ENCODE measurements at regions not wholly inside any gene's neighbourhood (a gene's known extent, or its start where the extent isn't known, plus 50 kb on each side); places are given as distances from the start of the nearest gene placed in this dataset.

- peak; percentile 42 for DNase-seq (ENCODE audit: low read depth)
- Histone ChIP-seq H3K27me3 (replicated peaks; ENCODE audit: control insufficient read depth, insufficient read depth, low read length) (no peaks in the 10 kb centered on the region), H3K4me3 (ENCODE audit: low read length) (peak overlapping the region; percentile 16), H3K36me3 (ENCODE audit: control insufficient read depth, insufficient read depth, low read length, severe bottlenecking) (no peaks in the 10 kb centered on the region), H3K4me1 (ENCODE audit: control insufficient read depth, insufficient read depth, low read length) (peaks cover 29% of the 10 kb centered on the region), H3K9ac (ENCODE audit: low read length) (peak overlapping the region; percentile 26), H3K9me3 (ENCODE audit: control insufficient read depth, low read length) (no peaks in the 10 kb centered on the region)
Observed at GRCh38 chr2:151028691-151029176, 232.9 kb downstream of the RBM43 start.

GRCh38 chr2:151027151-151027550, 234.5 kb downstream of the RBM43 start:
- H3K4me3 ChIP-seq (ENCODE audit: low read length) = no peak overlapping the region
- DNase-seq (ENCODE audit: low read depth) = no peak
- no peak overlapping the region for H3K9ac ChIP-seq (ENCODE audit: low read length)
- no peaks in the 10 kb centered on the region for H3K9me3 ChIP-seq (ENCODE audit: control insufficient read depth, low read length)
- H3K27me3 ChIP-seq (replicated peaks; ENCODE audit: control insufficient read depth, insufficient read depth, low read length) = no peaks in the 10 kb centered on the region
- no peaks in the 10 kb centered on the region for H3K36me3 ChIP-seq (ENCODE audit: control insufficient read depth, insufficient read depth, low read length, severe bottlenecking)
- peaks cover 21% of the 10 kb centered on the region for H3K4me1 ChIP-seq (ENCODE audit: control insufficient read depth, insufficient read depth, low read length)

GRCh38 chr2:151025816-151026215, 235.8 kb downstream of the RBM43 start:
- DNase-seq (ENCODE audit: low read depth) = no peak
- Histone ChIP-seq H3K9me3 (ENCODE audit: control insufficient read depth, low read length) (no peaks in the 10 kb centered on the region), H3K36me3 (ENCODE audit: control insufficient read depth, insufficient read depth, low read length, severe bottlenecking) (no peaks in the 10 kb centered on the region), H3K4me1 (ENCODE audit: control insufficient read depth, insufficient read depth, low read length) (peaks cover 26% of the 10 kb centered on the region), H3K9ac (ENCODE audit: low read length) (no peak overlapping the region), H3K27me3 (replicated peaks; ENCODE audit: control insufficient read depth, insufficient read depth, low read length) (no peaks in the 10 kb centered on the region), H3K4me3 (ENCODE audit: low read length) (no peak overlapping the region)

GRCh38 chr2:151024696-151025251, 236.9 kb downstream of the RBM43 start:
- Histone ChIP-seq H3K4me3 (ENCODE audit: low read length) (no peak overlapping the region), H3K36me3 (ENCODE audit: control insufficient read depth, insufficient read depth, low read length, severe bottlenecking) (no peaks in the 10 kb centered on the region), H3K9me3 (ENCODE audit: control insufficient read depth, low read length) (no peaks in the 10 kb centered on the region), H3K27me3 (replicated peaks; ENCODE audit: control insufficient read depth, insufficient read depth, low read length) (no peaks in the 10 kb centered on the region), H3K4me1 (ENCODE audit: control insufficient read depth, insufficient read depth, low read length) (peaks cover 22% of the 10 kb centered on the region), H3K9ac (ENCODE audit: low read length) (no peak overlapping the region)
- DNase-seq (ENCODE audit: low read depth) = no peak

GRCh38 chr2:151021747-151022452, 239.8 kb downstream of the RBM43 start:
- Histone ChIP-seq H3K27me3 (replicated peaks; ENCODE audit: control insufficient read depth, insufficient read depth, low read length) (no peaks in the 10 kb centered on the region), H3K4me3 (ENCODE audit: low read length) (no peak overlapping the region), H3K36me3 (ENCODE audit: control insufficient read depth, insufficient read depth, low read length, severe bottlenecking) (no peaks in the 10 kb centered on the region), H3K4me1 (ENCODE audit: control insufficient read depth, insufficient read depth, low read length) (peaks cover 8% of the 10 kb centered on the region), H3K9me3 (ENCODE audit: control insufficient read depth, low read length) (no peaks in the 10 kb centered on the region), H3K9ac (ENCODE audit: low read length) (no peak overlapping the region)
- peak; percentile 34 for DNase-seq (ENCODE audit: low read depth)

- DNase-seq (ENCODE audit: low read depth) = no peak
Observed at GRCh38 chr2:151020411-151020810, 241.3 kb downstream of the RBM43 start.

GRCh38 chr2:151009437-151010175, 252.1 kb downstream of the RBM43 start:
- no peak for DNase-seq (ENCODE audit: low read depth)
- Histone ChIP-seq H3K4me1 (ENCODE audit: control insufficient read depth, insufficient read depth, low read length) (no peaks in the 10 kb centered on the region), H3K9ac (ENCODE audit: low read length) (no peak overlapping the region), H3K27me3 (replicated peaks; ENCODE audit: control insufficient read depth, insufficient read depth, low read length) (no peaks in the 10 kb centered on the region), H3K4me3 (ENCODE audit: low read length) (no peak overlapping the region), H3K9me3 (ENCODE audit: control insufficient read depth, low read length) (no peaks in the 10 kb centered on the region), H3K36me3 (ENCODE audit: control insufficient read depth, insufficient read depth, low read length, severe bottlenecking) (no peaks in the 10 kb centered on the region)

More at GRCh38 chr2:151020411-151020810, 241.3 kb downstream of the RBM43 start:
- no peak overlapping the region for H3K4me3 ChIP-seq (ENCODE audit: low read length)
- H3K27me3 ChIP-seq (replicated peaks; ENCODE audit: control insufficient read depth, insufficient read depth, low read length) = no peaks in the 10 kb centered on the region
- H3K4me1 ChIP-seq (ENCODE audit: control insufficient read depth, insufficient read depth, low read length) = peaks cover 8% of the 10 kb centered on the region
- H3K9ac ChIP-seq (ENCODE audit: low read length) = no peak overlapping the region
- H3K36me3 ChIP-seq (ENCODE audit: control insufficient read depth, insufficient read depth, low read length, severe bottlenecking) = no peaks in the 10 kb centered on the region
- no peaks in the 10 kb centered on the region for H3K9me3 ChIP-seq (ENCODE audit: control insufficient read depth, low read length)

- Histone ChIP-seq H3K9me3 (ENCODE audit: control insufficient read depth, low read length) (no peaks in the 10 kb centered on the region), H3K36me3 (ENCODE audit: control insufficient read depth, insufficient read depth, low read length, severe bottlenecking) (no peaks in the 10 kb centered on the region), H3K4me1 (ENCODE audit: control insufficient read depth, insufficient read depth, low read length) (no peaks in the 10 kb centered on the region), H3K9ac (ENCODE audit: low read length) (no peak overlapping the region), H3K27me3 (replicated peaks; ENCODE audit: control insufficient read depth, insufficient read depth, low read length) (no peaks in the 10 kb centered on the region), H3K4me3 (ENCODE audit: low read length) (no peak overlapping the region)
- DNase-seq (ENCODE audit: low read depth) = no peak
Observed at GRCh38 chr2:151007365-151007764, 254.3 kb downstream of the RBM43 start.

- DNase-seq (ENCODE audit: low read depth) = no peak
- Histone ChIP-seq H3K4me3 (ENCODE audit: low read length) (no peak overlapping the region), H3K9me3 (ENCODE audit: control insufficient read depth, low read length) (no peaks in the 10 kb centered on the region), H3K36me3 (ENCODE audit: control insufficient read depth, insufficient read depth, low read length, severe bottlenecking) (no peaks in the 10 kb centered on the region), H3K9ac (ENCODE audit: low read length) (no peak overlapping the region), H3K27me3 (replicated peaks; ENCODE audit: control insufficient read depth, insufficient read depth, low read length) (no peaks in the 10 kb centered on the region), H3K4me1 (ENCODE audit: control insufficient read depth, insufficient read depth, low read length) (peaks cover 1% of the 10 kb centered on the region)
Observed at GRCh38 chr2:151002959-151003600, 258.6 kb downstream of the RBM43 start.

- DNase-seq (ENCODE audit: low read depth) = peak; percentile 69
- Histone ChIP-seq H3K4me1 (ENCODE audit: control insufficient read depth, insufficient read depth, low read length) (peaks cover 15% of the 10 kb centered on the region), H3K27me3 (replicated peaks; ENCODE audit: control insufficient read depth, insufficient read depth, low read length) (no peaks in the 10 kb centered on the region), H3K9me3 (ENCODE audit: control insufficient read depth, low read length) (no peaks in the 10 kb centered on the region), H3K36me3 (ENCODE audit: control insufficient read depth, insufficient read depth, low read length, severe bottlenecking) (no peaks in the 10 kb centered on the region), H3K9ac (ENCODE audit: low read length) (no peak overlapping the region), H3K4me3 (ENCODE audit: low read length) (no peak overlapping the region)
Observed at GRCh38 chr2:150997702-150998440, 263.8 kb downstream of the RBM43 start.
